ENCODE measurements at regions not wholly inside any gene's neighbourhood (a gene's known extent, or its start where the extent isn't known, plus 50 kb on each side); places are given as distances from the start of the nearest gene placed in this dataset.
"Not testable (repeated sequence)": the region's sequence is repeated elsewhere in the genome, so short reads cannot be mapped to it uniquely, and the experiment has no call there.

GRCh38 chr4:188411805-188412204, 272.6 kb downstream of the TRIML1 start:
- Mint-ChIP-seq H3K36me3 (ENCODE audit: low read depth) (no peaks in the 10 kb centered on the region), H3K4me1 (no peaks in the 10 kb centered on the region), H3K27ac (no peak overlapping the region), H3K4me3 (no peak overlapping the region), H3K27me3 (no peaks in the 10 kb centered on the region), H3K9me3 (peaks cover 10% of the 10 kb centered on the region)
- no peak for DNase-seq
- intact Hi-C loops (cut with micrococcal nuclease), result no loop called here

- no peaks in the 10 kb centered on the region for H3K27me3 Mint-ChIP-seq
- no peak for DNase-seq
- no peak overlapping the region for H3K4me3 Mint-ChIP-seq
- H3K9me3 Mint-ChIP-seq, result peaks cover 10% of the 10 kb centered on the region
- no peak overlapping the region for H3K27ac Mint-ChIP-seq
- no peaks in the 10 kb centered on the region for H3K36me3 Mint-ChIP-seq (ENCODE audit: low read depth)
- intact Hi-C loops (cut with micrococcal nuclease), result no loop called here
- no peaks in the 10 kb centered on the region for H3K4me1 Mint-ChIP-seq
Observed at GRCh38 chr4:188412499-188412898, 273.3 kb downstream of the TRIML1 start.

GRCh38 chr4:188414441-188414840, 275.2 kb downstream of the TRIML1 start:
- intact Hi-C loops (cut with micrococcal nuclease), result no loop called here
- Mint-ChIP-seq H3K4me3 (no peak overlapping the region), H3K9me3 (peaks cover 10% of the 10 kb centered on the region), H3K4me1 (no peaks in the 10 kb centered on the region), H3K27me3 (no peaks in the 10 kb centered on the region), H3K27ac (no peak overlapping the region), H3K36me3 (ENCODE audit: low read depth) (no peaks in the 10 kb centered on the region)
- no peak for DNase-seq

- Mint-ChIP-seq H3K27me3 (no peaks in the 10 kb centered on the region), H3K9me3 (peaks cover 10% of the 10 kb centered on the region), H3K4me1 (no peaks in the 10 kb centered on the region), H3K27ac (no peak overlapping the region), H3K36me3 (ENCODE audit: low read depth) (no peaks in the 10 kb centered on the region), H3K4me3 (no peak overlapping the region)
- intact Hi-C loops (cut with micrococcal nuclease), result no loop called here
- DNase-seq, result no peak
Observed at GRCh38 chr4:188417181-188417580, 277.9 kb downstream of the TRIML1 start.

- Mint-ChIP-seq H3K4me3 (no peak overlapping the region), H3K36me3 (ENCODE audit: low read depth) (no peaks in the 10 kb centered on the region), H3K27me3 (no peaks in the 10 kb centered on the region), H3K27ac (no peak overlapping the region), H3K9me3 (no peaks in the 10 kb centered on the region), H3K4me1 (no peaks in the 10 kb centered on the region)
- intact Hi-C loops (cut with micrococcal nuclease), result no loop called here
- no peak for DNase-seq
Observed at GRCh38 chr4:188423039-188423438, 283.8 kb downstream of the TRIML1 start.

- Mint-ChIP-seq H3K4me3 (no peak overlapping the region), H3K27me3 (no peaks in the 10 kb centered on the region), H3K36me3 (ENCODE audit: low read depth) (no peaks in the 10 kb centered on the region), H3K4me1 (no peaks in the 10 kb centered on the region), H3K27ac (no peak overlapping the region), H3K9me3 (no peaks in the 10 kb centered on the region)
- intact Hi-C loops (cut with micrococcal nuclease), result no loop called here
- DNase-seq, result no peak
Observed at GRCh38 chr4:188428935-188429334, 289.7 kb downstream of the TRIML1 start.

- Mint-ChIP-seq H3K36me3 (ENCODE audit: low read depth) (no peaks in the 10 kb centered on the region), H3K27me3 (no peaks in the 10 kb centered on the region), H3K4me3 (no peak overlapping the region), H3K4me1 (no peaks in the 10 kb centered on the region), H3K9me3 (peaks cover 3% of the 10 kb centered on the region), H3K27ac (no peak overlapping the region)
- DNase-seq, result no peak
- intact Hi-C loops (cut with micrococcal nuclease), result no loop called here
Observed at GRCh38 chr4:188429965-188430364, 290.7 kb downstream of the TRIML1 start.

GRCh38 chr4:188430384-188430783, 291.1 kb downstream of the TRIML1 start:
- Mint-ChIP-seq H3K27ac (no peak overlapping the region), H3K27me3 (no peaks in the 10 kb centered on the region), H3K9me3 (peaks cover 3% of the 10 kb centered on the region), H3K4me3 (no peak overlapping the region), H3K4me1 (no peaks in the 10 kb centered on the region), H3K36me3 (ENCODE audit: low read depth) (no peaks in the 10 kb centered on the region)
- no peak for DNase-seq
- intact Hi-C loops (cut with micrococcal nuclease), result no loop called here

GRCh38 chr4:188432328-188432727, 293.1 kb downstream of the TRIML1 start:
- intact Hi-C loops (cut with micrococcal nuclease), result no loop called here
- Mint-ChIP-seq H3K36me3 (ENCODE audit: low read depth) (no peaks in the 10 kb centered on the region), H3K27ac (no peak overlapping the region), H3K27me3 (no peaks in the 10 kb centered on the region), H3K4me3 (no peak overlapping the region), H3K9me3 (peaks cover 3% of the 10 kb centered on the region), H3K4me1 (no peaks in the 10 kb centered on the region)
- DNase-seq, result no peak

- Mint-ChIP-seq H3K9me3 (peaks cover 11% of the 10 kb centered on the region), H3K36me3 (ENCODE audit: low read depth) (no peaks in the 10 kb centered on the region), H3K27me3 (no peaks in the 10 kb centered on the region), H3K27ac (no peak overlapping the region), H3K4me3 (no peak overlapping the region), H3K4me1 (no peaks in the 10 kb centered on the region)
- no peak for DNase-seq
- intact Hi-C loops (cut with micrococcal nuclease), result no loop called here
Observed at GRCh38 chr4:188433741-188434315, 294.6 kb downstream of the TRIML1 start.

- no peak overlapping the region for H3K27ac Mint-ChIP-seq
- no peaks in the 10 kb centered on the region for H3K27me3 Mint-ChIP-seq
- intact Hi-C loops (cut with micrococcal nuclease), result no loop called here
- no peak for DNase-seq
- H3K36me3 Mint-ChIP-seq (ENCODE audit: low read depth), result no peaks in the 10 kb centered on the region
- H3K4me3 Mint-ChIP-seq, result no peak overlapping the region
- H3K4me1 Mint-ChIP-seq, result no peaks in the 10 kb centered on the region
- peaks cover 11% of the 10 kb centered on the region for H3K9me3 Mint-ChIP-seq
Observed at GRCh38 chr4:188434643-188435042, 295.4 kb downstream of the TRIML1 start.

GRCh38 chr4:188435381-188435780, 296.1 kb downstream of the TRIML1 start:
- H3K9me3 Mint-ChIP-seq, result peaks cover 11% of the 10 kb centered on the region
- no peak for DNase-seq
- no peaks in the 10 kb centered on the region for H3K36me3 Mint-ChIP-seq (ENCODE audit: low read depth)
- H3K27ac Mint-ChIP-seq, result no peak overlapping the region
- intact Hi-C loops (cut with micrococcal nuclease), result no loop called here
- no peak overlapping the region for H3K4me3 Mint-ChIP-seq
- no peaks in the 10 kb centered on the region for H3K27me3 Mint-ChIP-seq
- H3K4me1 Mint-ChIP-seq, result no peaks in the 10 kb centered on the region

GRCh38 chr4:188437535-188437934, 298.3 kb downstream of the TRIML1 start:
- intact Hi-C loops (cut with micrococcal nuclease), result no loop called here
- no peaks in the 10 kb centered on the region for H3K27me3 Mint-ChIP-seq
- peaks cover 11% of the 10 kb centered on the region for H3K9me3 Mint-ChIP-seq
- no peaks in the 10 kb centered on the region for H3K36me3 Mint-ChIP-seq (ENCODE audit: low read depth)
- H3K4me3 Mint-ChIP-seq, result no peak overlapping the region
- H3K4me1 Mint-ChIP-seq, result no peaks in the 10 kb centered on the region
- H3K27ac Mint-ChIP-seq, result no peak overlapping the region
- no peak for DNase-seq

GRCh38 chr4:188438391-188438824, 299.2 kb downstream of the TRIML1 start:
- H3K27ac Mint-ChIP-seq; H3K27me3 Mint-ChIP-seq; DNase-seq; H3K4me1 Mint-ChIP-seq; H3K4me3 Mint-ChIP-seq; H3K36me3 Mint-ChIP-seq (ENCODE audit: low read depth); intact Hi-C loops (cut with micrococcal nuclease): not testable (repeated sequence)
- peaks cover 11% of the 10 kb centered on the region for H3K9me3 Mint-ChIP-seq

GRCh38 chr4:188439641-188440311, 300.5 kb downstream of the TRIML1 start:
- Mint-ChIP-seq H3K27me3 (no peaks in the 10 kb centered on the region), H3K36me3 (ENCODE audit: low read depth) (no peaks in the 10 kb centered on the region), H3K4me3 (no peak overlapping the region), H3K4me1 (no peaks in the 10 kb centered on the region), H3K9me3 (peaks cover 19% of the 10 kb centered on the region), H3K27ac (no peak overlapping the region)
- intact Hi-C loops (cut with micrococcal nuclease), result no loop called here
- DNase-seq, result no peak

Data from activated CD4-positive, alpha-beta T cell treated with anti-CD3 and anti-CD28 coated beads, Interleukin-2, amount 10 ng/mL, durations not matched to agents 24 days and 14 days (primary cell).